GM23338 (cell line): ENCODE measurements at regions not wholly inside any gene's neighbourhood (a gene's known extent, or its start where the extent isn't known, plus 50 kb on each side); places are given as distances from the start of the nearest gene placed in this dataset.

Experiments
- ATAC-seq: fragments of 200-7000 bp; cut with Tn5 transposase; 3 replicates; pipeline ENCODE4 v1.9.1; 2020
- DNase-seq: peaks from one replicate; pipeline ENCODE4 v3.0.0-alpha.2; 2015; ENCODE audit warnings: low spot score
- H2AFZ ChIP-seq: fragments of 200-600 bp; sonication (generic); 2 replicates; pipeline ENCODE4 v1.8.0; 2016; ENCODE audit warnings: antibody characterized with exemption, mild to moderate bottlenecking, moderate library complexity
- H3F3A ChIP-seq: fragments of 200-600 bp; sonication (generic); replicated peaks from 2 replicates; pipeline ENCODE4 v1.8.0; 2017; ENCODE audit warnings: antibody characterized with exemption, mixed run types, low read depth
- H3K27ac ChIP-seq: fragments of 200-600 bp; sonication (generic); 2 replicates; pipeline ENCODE4 v1.6.1; 2016; ENCODE audit warnings: low read depth
- H3K27me3 ChIP-seq: fragments of 200-600 bp; sonication (generic); 2 replicates; pipeline ENCODE4 v1.8.0; 2016; ENCODE audit warnings: mild to moderate bottlenecking, mixed run types, moderate library complexity; ENCODE audit not compliant: insufficient read depth
- H3K36me3 ChIP-seq: fragments of 200-600 bp; sonication (generic); 2 replicates; pipeline ENCODE4 v1.8.0; 2016; ENCODE audit warnings: mild to moderate bottlenecking; ENCODE audit not compliant: insufficient read depth
- H3K4me1 ChIP-seq: fragments of 200-600 bp; sonication (generic); 2 replicates; pipeline ENCODE4 v1.8.0; 2016; ENCODE audit warnings: mild to moderate bottlenecking, moderate library complexity; ENCODE audit not compliant: insufficient read depth
- H3K4me2 ChIP-seq: fragments of 200-600 bp; sonication (generic); 2 replicates; pipeline ENCODE4 v1.7.1; 2017; ENCODE audit warnings: mixed run types
- H3K4me3 ChIP-seq: fragments of 200-600 bp; sonication (generic); 2 replicates; pipeline ENCODE4 v1.6.1; 2016; ENCODE audit warnings: mixed run types
- H3K79me2 ChIP-seq: fragments of 200-600 bp; sonication (generic); replicated peaks from 2 replicates; pipeline ENCODE4 v1.8.0; 2017; ENCODE audit warnings: mild to moderate bottlenecking; ENCODE audit not compliant: insufficient read depth
- H3K9me2 ChIP-seq: fragments of 200-600 bp; sonication (generic); 2 replicates; pipeline ENCODE4 v1.8.0; 2017; ENCODE audit not compliant: insufficient read depth
- H4K20me1 ChIP-seq: fragments of 200-600 bp; sonication (generic); replicated peaks from 2 replicates; pipeline ENCODE4 v1.8.0; 2017; ENCODE audit warnings: mild to moderate bottlenecking; ENCODE audit not compliant: insufficient read depth
- H3K27ac Mint-ChIP-seq: 2 replicates; pipeline ENCODE4 v1.8.0; 2020; ENCODE audit warnings: inconsistent platforms, mild to moderate bottlenecking, moderate library complexity, mixed read lengths
- H3K27me3 Mint-ChIP-seq: 3 replicates; pipeline ENCODE4 v1.8.0; 2022; ENCODE audit warnings: low read depth, mild to moderate bottlenecking, moderate library complexity, mixed read lengths, inconsistent platforms; ENCODE audit not compliant: insufficient read depth, poor library complexity
- H3K36me3 Mint-ChIP-seq: 3 replicates; pipeline ENCODE4 v1.8.0; 2021; ENCODE audit warnings: low read depth, mild to moderate bottlenecking, inconsistent platforms, moderate library complexity, mixed read lengths
- H3K4me1 Mint-ChIP-seq: 3 replicates; pipeline ENCODE4 v1.8.0; 2020; ENCODE audit warnings: mild to moderate bottlenecking, inconsistent platforms, mixed read lengths
- H3K4me3 Mint-ChIP-seq: 3 replicates; pipeline ENCODE4 v1.8.0; 2021; ENCODE audit warnings: moderate library complexity, mild to moderate bottlenecking, inconsistent platforms, mixed read lengths
- H3K9me3 Mint-ChIP-seq: 3 replicates; pipeline ENCODE4 v1.8.0; 2020; ENCODE audit warnings: moderate library complexity, mild to moderate bottlenecking, inconsistent platforms, mixed read lengths
- CREB1 ChIP-seq: fragments of 250-450 bp; sonication (Bioruptor Pico); IDR thresholded peaks from 2 replicates; pipeline ENCODE4 v1.5.0; 2020; ENCODE audit warnings: low read depth, mild to moderate bottlenecking, moderate library complexity
- EZH2 ChIP-seq: fragments of 200-600 bp; sonication (generic); IDR thresholded peaks from one replicate; pipeline ENCODE4 v1.8.0; 2017; ENCODE audit warnings: antibody characterized with exemption, mild to moderate bottlenecking, low read depth; ENCODE audit not compliant: unreplicated experiment
- EZH2phosphoT487 ChIP-seq: fragments of 200-600 bp; sonication (generic); IDR thresholded peaks from one replicate; pipeline ENCODE4 v1.8.1; 2018; ENCODE audit warnings: antibody characterized with exemption; ENCODE audit not compliant: unreplicated experiment
- JUNB ChIP-seq: IDR thresholded peaks from one replicate; pipeline ENCODE4 v1.6.1; 2016; ENCODE audit warnings: antibody characterized with exemption; ENCODE audit not compliant: unreplicated experiment
- NANOG ChIP-seq: IDR thresholded peaks from 2 replicates; pipeline ENCODE4 v1.6.1; 2016; ENCODE audit warnings: antibody characterized with exemption, borderline replicate concordance
- POLR2AphosphoS5 ChIP-seq: IDR thresholded peaks from 2 replicates; pipeline ENCODE4 v1.6.1; 2016; ENCODE audit warnings: antibody characterized with exemption, low read depth
- STAT1 ChIP-seq: IDR thresholded peaks from one replicate; pipeline ENCODE4 v1.6.1; 2016; ENCODE audit warnings: antibody characterized with exemption; ENCODE audit not compliant: unreplicated experiment
- ZNF114 ChIP-seq: fragments of 250-450 bp; sonication (Bioruptor Pico); IDR thresholded peaks from 2 replicates; pipeline ENCODE4 v1.5.0; 2020; ENCODE audit warnings: mild to moderate bottlenecking, moderate library complexity
- ZNF331 ChIP-seq: fragments of 250-450 bp; sonication (Bioruptor Pico); IDR thresholded peaks from 2 replicates; pipeline ENCODE4 v1.5.0; 2020; ENCODE audit warnings: low read depth, mild to moderate bottlenecking, moderate library complexity
- TF ChIP-seq, protein P1 (sequence below): IDR thresholded peaks from one replicate; pipeline ENCODE4 v1.6.1; 2018; ENCODE audit warnings: antibody characterized with exemption; ENCODE audit not compliant: unreplicated experiment
- TF ChIP-seq, protein P2 (sequence below): IDR thresholded peaks from 2 replicates; pipeline ENCODE4 v1.6.1; 2016; ENCODE audit warnings: antibody characterized with exemption
- TF ChIP-seq, protein P3 (sequence below), 2 experiments: fragments of 200-600 bp in 1 of 2; sonication (generic) in 1 of 2; conservative IDR thresholded peaks; 2 replicates each; pipeline versions ENCODE4 v1.5.1 to v1.6.1; 2016 to 2017; ENCODE audit warnings: antibody characterized with exemption in 2 of 2, low read depth in 2 of 2, mild to moderate bottlenecking in 2 of 2, moderate library complexity in 1 of 2

DNA sequence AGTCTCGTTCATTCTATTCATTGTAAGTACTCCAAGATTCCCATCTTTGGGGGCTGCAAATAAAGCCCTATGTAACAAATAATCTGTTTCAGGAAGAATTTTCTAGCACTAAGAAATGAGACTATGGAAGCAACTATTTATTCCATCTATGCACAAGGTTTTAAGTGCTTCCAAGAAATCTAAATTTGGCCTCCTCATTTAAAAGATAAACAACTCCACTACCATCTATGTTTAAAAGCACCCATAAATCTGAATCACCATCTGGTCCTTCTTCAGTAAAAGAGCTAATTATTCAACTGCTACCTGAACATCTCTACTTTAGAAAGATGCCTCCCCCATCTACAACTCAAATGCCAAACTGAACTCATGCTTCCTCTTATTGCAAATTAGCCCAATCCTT, 547.3 kb upstream of the LRRC4C start (continued):
- TF ChIP-seq, protein P1, sequence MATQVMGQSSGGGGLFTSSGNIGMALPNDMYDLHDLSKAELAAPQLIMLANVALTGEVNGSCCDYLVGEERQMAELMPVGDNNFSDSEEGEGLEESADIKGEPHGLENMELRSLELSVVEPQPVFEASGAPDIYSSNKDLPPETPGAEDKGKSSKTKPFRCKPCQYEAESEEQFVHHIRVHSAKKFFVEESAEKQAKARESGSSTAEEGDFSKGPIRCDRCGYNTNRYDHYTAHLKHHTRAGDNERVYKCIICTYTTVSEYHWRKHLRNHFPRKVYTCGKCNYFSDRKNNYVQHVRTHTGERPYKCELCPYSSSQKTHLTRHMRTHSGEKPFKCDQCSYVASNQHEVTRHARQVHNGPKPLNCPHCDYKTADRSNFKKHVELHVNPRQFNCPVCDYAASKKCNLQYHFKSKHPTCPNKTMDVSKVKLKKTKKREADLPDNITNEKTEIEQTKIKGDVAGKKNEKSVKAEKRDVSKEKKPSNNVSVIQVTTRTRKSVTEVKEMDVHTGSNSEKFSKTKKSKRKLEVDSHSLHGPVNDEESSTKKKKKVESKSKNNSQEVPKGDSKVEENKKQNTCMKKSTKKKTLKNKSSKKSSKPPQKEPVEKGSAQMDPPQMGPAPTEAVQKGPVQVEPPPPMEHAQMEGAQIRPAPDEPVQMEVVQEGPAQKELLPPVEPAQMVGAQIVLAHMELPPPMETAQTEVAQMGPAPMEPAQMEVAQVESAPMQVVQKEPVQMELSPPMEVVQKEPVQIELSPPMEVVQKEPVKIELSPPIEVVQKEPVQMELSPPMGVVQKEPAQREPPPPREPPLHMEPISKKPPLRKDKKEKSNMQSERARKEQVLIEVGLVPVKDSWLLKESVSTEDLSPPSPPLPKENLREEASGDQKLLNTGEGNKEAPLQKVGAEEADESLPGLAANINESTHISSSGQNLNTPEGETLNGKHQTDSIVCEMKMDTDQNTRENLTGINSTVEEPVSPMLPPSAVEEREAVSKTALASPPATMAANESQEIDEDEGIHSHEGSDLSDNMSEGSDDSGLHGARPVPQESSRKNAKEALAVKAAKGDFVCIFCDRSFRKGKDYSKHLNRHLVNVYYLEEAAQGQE: no peak
- TF ChIP-seq POLR2AphosphoS5 (no peak), STAT1 (no peak), ZNF331 (no peak), EZH2 (no peak)

DNA sequence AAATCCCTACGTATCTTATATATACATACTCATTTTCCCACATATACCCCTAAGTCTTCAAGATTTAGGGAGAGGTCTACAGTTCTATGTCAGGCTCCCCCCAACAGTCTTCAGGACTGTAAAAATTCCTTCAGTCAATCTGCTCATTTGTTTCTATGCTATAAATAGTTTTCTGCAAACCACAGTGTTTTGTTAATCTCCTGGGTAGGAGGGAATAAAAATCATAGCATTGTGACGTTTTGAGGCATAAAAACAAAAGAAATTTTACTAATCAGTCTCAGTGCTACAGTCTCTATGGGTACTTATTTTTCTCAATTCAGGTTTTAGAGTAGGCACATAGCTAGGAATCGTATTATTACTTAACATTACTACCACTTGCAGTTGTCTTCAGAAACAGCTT, 552.8 kb upstream of the LRRC4C start:
- Mint-ChIP-seq H3K4me1 (no peaks in the 10 kb centered on the region), H3K9me3 (peaks cover 56% of the 10 kb centered on the region), H3K4me3 (no peak overlapping the region), H3K36me3 (no peaks in the 10 kb centered on the region), H3K27me3 (no peaks in the 10 kb centered on the region), H3K27ac (no peak overlapping the region)
- ATAC-seq (no peak), DNase-seq (no peak)
- no peaks in the 10 kb centered on the region for H3K4me1 ChIP-seq
- H3K27ac ChIP-seq: no peak overlapping the region
- no peaks in the 10 kb centered on the region for H3F3A ChIP-seq
- H3K4me3 ChIP-seq: no peak overlapping the region
- no peaks in the 10 kb centered on the region for H3K27me3 ChIP-seq
- H2AFZ ChIP-seq: no peak overlapping the region
- no peaks in the 10 kb centered on the region for H3K79me2 ChIP-seq
- no peaks in the 10 kb centered on the region for H3K36me3 ChIP-seq
- H4K20me1 ChIP-seq: no peaks in the 10 kb centered on the region
- H3K4me2 ChIP-seq: no peak overlapping the region
- H3K9me2 ChIP-seq: no peaks in the 10 kb centered on the region; the same call in 1 of the 2 replicates
- TF ChIP-seq, protein P1: no peak
- TF ChIP-seq, protein P2, sequence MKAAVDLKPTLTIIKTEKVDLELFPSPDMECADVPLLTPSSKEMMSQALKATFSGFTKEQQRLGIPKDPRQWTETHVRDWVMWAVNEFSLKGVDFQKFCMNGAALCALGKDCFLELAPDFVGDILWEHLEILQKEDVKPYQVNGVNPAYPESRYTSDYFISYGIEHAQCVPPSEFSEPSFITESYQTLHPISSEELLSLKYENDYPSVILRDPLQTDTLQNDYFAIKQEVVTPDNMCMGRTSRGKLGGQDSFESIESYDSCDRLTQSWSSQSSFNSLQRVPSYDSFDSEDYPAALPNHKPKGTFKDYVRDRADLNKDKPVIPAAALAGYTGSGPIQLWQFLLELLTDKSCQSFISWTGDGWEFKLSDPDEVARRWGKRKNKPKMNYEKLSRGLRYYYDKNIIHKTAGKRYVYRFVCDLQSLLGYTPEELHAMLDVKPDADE: no peak
- TF ChIP-seq STAT1 (no peak), EZH2phosphoT487 (no peak), NANOG (no peak), CREB1 (no peak), EZH2 (no peak), ZNF331 (no peak), JUNB (no peak), ZNF114 (no peak)
- TF ChIP-seq, protein P3, sequence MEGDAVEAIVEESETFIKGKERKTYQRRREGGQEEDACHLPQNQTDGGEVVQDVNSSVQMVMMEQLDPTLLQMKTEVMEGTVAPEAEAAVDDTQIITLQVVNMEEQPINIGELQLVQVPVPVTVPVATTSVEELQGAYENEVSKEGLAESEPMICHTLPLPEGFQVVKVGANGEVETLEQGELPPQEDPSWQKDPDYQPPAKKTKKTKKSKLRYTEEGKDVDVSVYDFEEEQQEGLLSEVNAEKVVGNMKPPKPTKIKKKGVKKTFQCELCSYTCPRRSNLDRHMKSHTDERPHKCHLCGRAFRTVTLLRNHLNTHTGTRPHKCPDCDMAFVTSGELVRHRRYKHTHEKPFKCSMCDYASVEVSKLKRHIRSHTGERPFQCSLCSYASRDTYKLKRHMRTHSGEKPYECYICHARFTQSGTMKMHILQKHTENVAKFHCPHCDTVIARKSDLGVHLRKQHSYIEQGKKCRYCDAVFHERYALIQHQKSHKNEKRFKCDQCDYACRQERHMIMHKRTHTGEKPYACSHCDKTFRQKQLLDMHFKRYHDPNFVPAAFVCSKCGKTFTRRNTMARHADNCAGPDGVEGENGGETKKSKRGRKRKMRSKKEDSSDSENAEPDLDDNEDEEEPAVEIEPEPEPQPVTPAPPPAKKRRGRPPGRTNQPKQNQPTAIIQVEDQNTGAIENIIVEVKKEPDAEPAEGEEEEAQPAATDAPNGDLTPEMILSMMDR (conservative IDR thresholded peaks at IDR 0.05; ENCODE audit: low read depth in 2 of 2): no peak
